GM12878 (cell line): ENCODE measurements at regions not wholly inside any gene's neighbourhood (a gene's known extent, or its start where the extent isn't known, plus 50 kb on each side); places are given as distances from the start of the nearest gene placed in this dataset.

Experiments
- ATAC-seq: fragments of 200-7000 bp; cut with Tn5 transposase; 3 replicates; pipeline ENCODE4 v1.9.1; 2020; ENCODE audit warnings: mild to moderate bottlenecking, moderate library complexity
- BruUV-seq: library from RNA; stranded (reverse); fragments of 400-500 nt; replicated peaks from 2 replicates; lab custom pipeline; 2021; lab: Mats Ljungman, UMichigan
- CTCF ChIA-PET: fragments of 300-600 bp; sonication (Branson Sonifier 250); formaldehyde crosslinking; extraction: SDS; loops from one replicate; lab custom pipeline; 2021; ENCODE audit warnings: inconsistent platforms; lab: Yijun Ruan, JAX
- POLR2A ChIA-PET: fragments of 350-600 bp; formaldehyde crosslinking; extraction: SDS; loops from one replicate; lab custom pipeline; 2021; ENCODE audit warnings: inconsistent platforms; lab: Charles Lee
- RAD21 ChIA-PET: fragments of 300-600 bp; sonication (Branson Sonifier 250); formaldehyde crosslinking; loops from one replicate; lab custom pipeline; 2023; ENCODE audit warnings: antibody characterized with exemption; ENCODE audit not compliant: unreplicated experiment; lab: Charles Lee
- SMC1A ChIA-PET: fragments of 300-600 bp; sonication (Branson Sonifier 250); formaldehyde crosslinking; loops from one replicate; lab custom pipeline; 2023; ENCODE audit not compliant: unreplicated experiment, uncharacterized antibody; lab: Charles Lee
- DNase-seq: peaks from one replicate; pipeline ENCODE4 v3.0.0-alpha.2; 2011; ENCODE audit warnings: low read depth, low spot score
- FAIRE-seq: peaks from 3 replicates; lab custom pipeline; 2011; peaks lifted over from hg19 to GRCh38; lab: Jason Lieb, UNC
- H2AFZ ChIP-seq: 2 replicates; pipeline ENCODE4 v1.6.0; 2011; ENCODE audit warnings: low read depth, low read length, control low read depth; ENCODE audit not compliant: control insufficient read depth
- H3K27ac ChIP-seq: 2 replicates; pipeline ENCODE4 v1.5.1; 2011; ENCODE audit warnings: control low read depth; ENCODE audit not compliant: control insufficient read depth, insufficient read depth
- H3K27me3 ChIP-seq, 2 experiments: replicated peaks in 1 of 2; 2 replicates each; pipeline versions ENCODE4 v1.6.0 to v1.6.1; 2011; ENCODE audit warnings: low read length in 1 of 2; ENCODE audit not compliant: control insufficient read depth in 2 of 2, insufficient read depth in 2 of 2
- H3K36me3 ChIP-seq, 2 experiments: 2 replicates each; pipeline ENCODE4 v1.5.1; 2011; ENCODE audit warnings: low read length in 1 of 2; ENCODE audit not compliant: control insufficient read depth in 2 of 2, insufficient read depth in 2 of 2
- H3K4me1 ChIP-seq: 2 replicates; pipeline ENCODE4 v1.6.1; 2011; ENCODE audit warnings: mild to moderate bottlenecking, low read length, moderate library complexity, mixed read lengths; ENCODE audit not compliant: control insufficient read depth, insufficient read depth
- H3K4me2 ChIP-seq: 2 replicates; pipeline ENCODE4 v1.6.0; 2011; ENCODE audit warnings: control low read depth; ENCODE audit not compliant: control insufficient read depth, insufficient read depth
- H3K4me3 ChIP-seq: fragments of 200-600 bp; sonication (generic); 2 replicates; pipeline ENCODE4 v1.5.1; 2016
- H3K79me2 ChIP-seq: 2 replicates; pipeline ENCODE4 v1.6.0; 2011; ENCODE audit warnings: low read length; ENCODE audit not compliant: control insufficient read depth, insufficient read depth
- H3K9ac ChIP-seq: 2 replicates; pipeline ENCODE4 v1.8.0; 2011; ENCODE audit warnings: low read length, control low read depth, mixed read lengths; ENCODE audit not compliant: control insufficient read depth, insufficient read depth
- H3K9me3 ChIP-seq: replicated peaks from 3 replicates; pipeline ENCODE4 v1.5.1; 2011; ENCODE audit warnings: mild to moderate bottlenecking, low read length; ENCODE audit not compliant: control insufficient read depth, insufficient read depth
- H4K20me1 ChIP-seq: 2 replicates; pipeline ENCODE4 v1.6.0; 2011; ENCODE audit not compliant: control insufficient read depth, insufficient read depth
- CREM ChIP-seq: IDR thresholded peaks from 2 replicates; pipeline ENCODE4 v1.6.1; 2014; ENCODE audit warnings: antibody characterized with exemption, low read depth
- GABPA ChIP-seq: IDR thresholded peaks from 2 replicates; pipeline ENCODE4 v1.6.1; 2014; ENCODE audit warnings: antibody characterized with exemption, low read depth, mild to moderate bottlenecking, inconsistent platforms
- IKZF2 ChIP-seq, 2 experiments: fragments of 450-650 bp; IDR thresholded peaks; 2 replicates each; pipeline ENCODE4 v1.6.1; 2017; ENCODE audit warnings: mild to moderate bottlenecking in 2 of 2, moderate library complexity in 2 of 2
- MTA3 ChIP-seq: IDR thresholded peaks from 2 replicates; pipeline ENCODE4 v1.6.1; 2012; ENCODE audit warnings: low read length, inconsistent platforms, borderline replicate concordance
- NRF1 ChIP-seq: conservative IDR thresholded peaks from 2 replicates; pipeline ENCODE4 v1.6.1; 2011; ENCODE audit warnings: mild to moderate bottlenecking, low read depth, low read length, improper control_type of control experiment
- WGBS: methylation state at CpG from one replicate; pipeline ENCODE4 v1.1.6; 2016; ENCODE audit warnings: low lambda C conversion rate; ENCODE audit not compliant: insufficient replicate concordance, insufficient coverage; ENCODE audit errors: missing lambda C conversion rate; 5-methylcytosine and 5-hydroxymethylcytosine counted together
- in situ Hi-C: fragments of 300-500 bp; cut with MboI; formaldehyde crosslinking; loops from 9 replicates; pipeline ENCODE4 v1.14.3; 2018; ENCODE audit warnings: mixed read lengths
- intact Hi-C: fragments of 100-400 bp; cut with micrococcal nuclease; formaldehyde crosslinking; loops from one replicate; pipeline ENCODE4 v1.14.2; 2022; ENCODE audit not compliant: unreplicated experiment
- TF ChIP-seq, protein P1 (sequence below): fragments of 450-650 bp; IDR thresholded peaks from 2 replicates; pipeline ENCODE4 v1.6.1; 2017; ENCODE audit warnings: mild to moderate bottlenecking
- TF ChIP-seq, protein P2 (sequence below): fragments of 450-650 bp; IDR thresholded peaks from 2 replicates; pipeline ENCODE4 v1.6.1; 2017; ENCODE audit warnings: borderline replicate concordance

DNA sequence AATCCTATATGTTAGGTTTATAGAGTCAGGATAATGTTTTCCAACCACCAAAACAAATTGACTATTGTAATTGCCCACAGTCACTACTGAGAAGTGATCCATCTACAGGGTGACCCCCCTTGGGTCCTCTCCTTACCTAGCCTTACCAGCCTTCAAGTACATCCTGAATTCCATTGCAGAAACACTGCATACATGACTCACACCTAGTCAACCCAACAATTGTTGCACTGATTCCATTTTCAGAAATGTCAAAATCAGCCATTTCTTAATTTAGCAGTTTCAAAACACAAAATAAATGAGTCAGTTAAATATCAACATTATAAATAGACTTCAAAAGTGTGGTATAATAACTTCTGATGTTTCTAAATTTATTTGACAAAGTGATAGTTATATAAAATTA lies 106.3 kb upstream of the TNIP3 start:
- ChIA-PET RAD21 (no interaction called here), CTCF (no interaction called here), SMC1A (no interaction called here), POLR2A (no interaction called here)
- in situ Hi-C loops (no loop called here), intact Hi-C loops (no loop called here)
- no peak overlapping the region for H2AFZ ChIP-seq
- no peak overlapping the region for H3K9ac ChIP-seq
- H3K4me2 ChIP-seq, result no peak overlapping the region
- BruUV-seq, result no TSS peak
- H3K27me3 ChIP-seq, result no peaks in the 10 kb centered on the region
- FAIRE-seq (no peak), ATAC-seq (no peak), DNase-seq (no peak)
- H3K79me2 ChIP-seq, result no peaks in the 10 kb centered on the region
- H3K9me3 ChIP-seq, result no peaks in the 10 kb centered on the region
- no peak overlapping the region for H3K4me3 ChIP-seq
- H3K4me1 ChIP-seq, result no peaks in the 10 kb centered on the region
- TF ChIP-seq CREM, result no peak
- H3K27ac ChIP-seq, result no peak overlapping the region
- no peaks in the 10 kb centered on the region for H3K36me3 ChIP-seq
- H4K20me1 ChIP-seq, result no peaks in the 10 kb centered on the region

DNA sequence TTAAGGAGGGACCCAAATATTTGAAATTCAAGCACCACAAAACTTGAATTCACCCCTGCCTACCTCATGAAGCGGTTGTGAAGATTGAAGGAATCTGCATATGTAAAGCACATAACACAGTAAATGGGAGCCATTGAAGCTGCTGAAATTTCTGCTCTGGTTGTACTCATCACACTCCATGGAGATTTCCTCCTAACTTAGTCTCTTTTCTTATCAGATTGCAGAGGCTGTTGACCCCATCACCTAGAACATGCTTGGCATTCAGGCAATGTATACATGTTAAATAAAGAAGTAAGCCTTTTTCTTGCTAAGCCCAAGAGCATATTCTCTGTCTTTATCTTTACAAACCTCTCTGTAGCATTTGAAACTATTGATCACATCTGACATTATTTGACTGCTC lies 104.9 kb upstream of the TNIP3 start:
- POLR2A ChIA-PET, result no interaction called here
- RAD21 ChIA-PET, result no interaction called here
- no peak overlapping the region for H3K9ac ChIP-seq
- H3K27ac ChIP-seq, result no peak overlapping the region
- intact Hi-C loops, result no loop called here
- no peak for FAIRE-seq
- BruUV-seq, result no TSS peak
- in situ Hi-C loops, result no loop called here
- H3K4me1 ChIP-seq, result no peaks in the 10 kb centered on the region
- TF ChIP-seq NRF1 (no peak), IKZF2 (IDR thresholded peaks at IDR 0.05) (no peak), MTA3 (no peak), GABPA (no peak)
- TF ChIP-seq, protein P1, sequence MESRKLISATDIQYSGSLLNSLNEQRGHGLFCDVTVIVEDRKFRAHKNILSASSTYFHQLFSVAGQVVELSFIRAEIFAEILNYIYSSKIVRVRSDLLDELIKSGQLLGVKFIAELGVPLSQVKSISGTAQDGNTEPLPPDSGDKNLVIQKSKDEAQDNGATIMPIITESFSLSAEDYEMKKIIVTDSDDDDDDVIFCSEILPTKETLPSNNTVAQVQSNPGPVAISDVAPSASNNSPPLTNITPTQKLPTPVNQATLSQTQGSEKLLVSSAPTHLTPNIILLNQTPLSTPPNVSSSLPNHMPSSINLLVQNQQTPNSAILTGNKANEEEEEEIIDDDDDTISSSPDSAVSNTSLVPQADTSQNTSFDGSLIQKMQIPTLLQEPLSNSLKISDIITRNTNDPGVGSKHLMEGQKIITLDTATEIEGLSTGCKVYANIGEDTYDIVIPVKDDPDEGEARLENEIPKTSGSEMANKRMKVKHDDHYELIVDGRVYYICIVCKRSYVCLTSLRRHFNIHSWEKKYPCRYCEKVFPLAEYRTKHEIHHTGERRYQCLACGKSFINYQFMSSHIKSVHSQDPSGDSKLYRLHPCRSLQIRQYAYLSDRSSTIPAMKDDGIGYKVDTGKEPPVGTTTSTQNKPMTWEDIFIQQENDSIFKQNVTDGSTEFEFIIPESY, result no peak
- TF ChIP-seq, protein P2, sequence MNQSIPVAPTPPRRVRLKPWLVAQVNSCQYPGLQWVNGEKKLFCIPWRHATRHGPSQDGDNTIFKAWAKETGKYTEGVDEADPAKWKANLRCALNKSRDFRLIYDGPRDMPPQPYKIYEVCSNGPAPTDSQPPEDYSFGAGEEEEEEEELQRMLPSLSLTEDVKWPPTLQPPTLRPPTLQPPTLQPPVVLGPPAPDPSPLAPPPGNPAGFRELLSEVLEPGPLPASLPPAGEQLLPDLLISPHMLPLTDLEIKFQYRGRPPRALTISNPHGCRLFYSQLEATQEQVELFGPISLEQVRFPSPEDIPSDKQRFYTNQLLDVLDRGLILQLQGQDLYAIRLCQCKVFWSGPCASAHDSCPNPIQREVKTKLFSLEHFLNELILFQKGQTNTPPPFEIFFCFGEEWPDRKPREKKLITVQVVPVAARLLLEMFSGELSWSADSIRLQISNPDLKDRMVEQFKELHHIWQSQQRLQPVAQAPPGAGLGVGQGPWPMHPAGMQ, result no peak
- WGBS, result 31% methylated on average over 1 of the region's 1 CpG
- SMC1A ChIA-PET, result no interaction called here
- no peak for ATAC-seq
- peaks cover 0 to 3% of the 10 kb centered on the region in 2 experiments; a peak in 1 of 4 replicates for H3K27me3 ChIP-seq
- no peak overlapping the region for H2AFZ ChIP-seq
- no peaks in the 10 kb centered on the region for H3K9me3 ChIP-seq
- H4K20me1 ChIP-seq, result no peaks in the 10 kb centered on the region
- no peaks in the 10 kb centered on the region for H3K79me2 ChIP-seq
- no peak for DNase-seq
- no peak overlapping the region for H3K4me2 ChIP-seq
- H3K4me3 ChIP-seq, result no peak overlapping the region
- CTCF ChIA-PET, result no interaction called here
- H3K36me3 ChIP-seq, result no peaks in the 10 kb centered on the region
